Activated B cell treated with CpG ODN at 0.5 μM for 24 hours (primary cell): ENCODE measurements at regions not wholly inside any gene's neighbourhood (a gene's known extent, or its start where the extent isn't known, plus 50 kb on each side); places are given as distances from the start of the nearest gene placed in this dataset.
"Not testable (repeated sequence)": the region's sequence is repeated elsewhere in the genome, so short reads cannot be mapped to it uniquely, and the experiment has no call there.

Experiments
- ATAC-seq: fragments of 200-7000 bp; cut with Tn5 transposase; one replicate; pipeline ENCODE4 v1.10.0; 2021; ENCODE audit warnings: low read depth, mild to moderate bottlenecking, moderate library complexity
- CTCF ChIA-PET: fragments of 350-600 bp; sonication (Branson Sonifier 250); formaldehyde crosslinking; loops from one replicate; lab custom pipeline; 2021; ENCODE audit warnings: antibody characterized with exemption; lab: Charles Lee
- POLR2A ChIA-PET: fragments of 350-600 bp; sonication (Branson Sonifier 250); formaldehyde crosslinking; loops from one replicate; lab custom pipeline; 2021; ENCODE audit warnings: antibody characterized with exemption; lab: Charles Lee
- DNase-seq: peaks from one replicate; pipeline ENCODE4 v3.0.0; 2022
- H3K27ac Mint-ChIP-seq: one replicate; pipeline ENCODE4 v1.8.0; 2020; ENCODE audit warnings: mixed read lengths
- H3K27me3 Mint-ChIP-seq: one replicate; pipeline ENCODE4 v1.8.0; 2021; ENCODE audit warnings: mixed read lengths
- H3K36me3 Mint-ChIP-seq: one replicate; pipeline ENCODE4 v1.8.0; 2021; ENCODE audit warnings: low read depth, mixed read lengths
- H3K4me1 Mint-ChIP-seq: one replicate; pipeline ENCODE4 v1.8.0; 2021; ENCODE audit warnings: mixed read lengths
- H3K4me3 Mint-ChIP-seq: one replicate; pipeline ENCODE4 v1.8.0; 2020; ENCODE audit warnings: mild to moderate bottlenecking, mixed read lengths
- H3K9me3 Mint-ChIP-seq: one replicate; pipeline ENCODE4 v1.8.0; 2020; ENCODE audit warnings: mixed read lengths
- CTCF ChIP-seq: fragments of 200-600 bp; IDR thresholded peaks from one replicate; pipeline ENCODE4 v1.8.0; 2022; ENCODE audit warnings: antibody characterized with exemption, mild to moderate bottlenecking
- intact Hi-C: fragments of 100-400 bp; cut with micrococcal nuclease; formaldehyde crosslinking; loops from one replicate; pipeline ENCODE4 v1.15.1; 2024

GRCh38 chr2:124978597-124978996, 953.5 kb downstream of the CNTNAP5 start:
- Mint-ChIP-seq H3K9me3 (peaks cover 4% of the 10 kb centered on the region), H3K4me1 (no peaks in the 10 kb centered on the region), H3K27me3 (no peaks in the 10 kb centered on the region), H3K27ac (no peak overlapping the region), H3K36me3 (no peaks in the 10 kb centered on the region), H3K4me3 (no peak overlapping the region)
- DNase-seq (no peak), ATAC-seq (no peak)
- ChIA-PET CTCF (no interaction called here), POLR2A (no interaction called here)
- TF ChIP-seq CTCF = no peak
- intact Hi-C loops = no loop called here

GRCh38 chr2:124983595-124983994, 958.5 kb downstream of the CNTNAP5 start:
- DNase-seq (no peak), ATAC-seq (no peak)
- ChIA-PET CTCF (no interaction called here), POLR2A (no interaction called here)
- Mint-ChIP-seq H3K9me3 (peaks cover 4% of the 10 kb centered on the region), H3K27me3 (no peaks in the 10 kb centered on the region), H3K4me3 (no peak overlapping the region), H3K36me3 (no peaks in the 10 kb centered on the region), H3K4me1 (no peaks in the 10 kb centered on the region), H3K27ac (no peak overlapping the region)
- intact Hi-C loops = no loop called here
- TF ChIP-seq CTCF = no peak

GRCh38 chr2:124985270-124985669, 960.2 kb downstream of the CNTNAP5 start:
- no peaks in the 10 kb centered on the region for H3K27me3 Mint-ChIP-seq
- ChIA-PET POLR2A (no interaction called here), CTCF (no interaction called here)
- H3K4me1 Mint-ChIP-seq = no peaks in the 10 kb centered on the region
- ATAC-seq = no peak
- DNase-seq = no peak
- intact Hi-C loops = no loop called here
- H3K9me3 Mint-ChIP-seq = peaks cover 4% of the 10 kb centered on the region
- no peak for TF ChIP-seq CTCF
- no peak overlapping the region for H3K4me3 Mint-ChIP-seq
- H3K27ac Mint-ChIP-seq = no peak overlapping the region
- no peaks in the 10 kb centered on the region for H3K36me3 Mint-ChIP-seq

- TF ChIP-seq CTCF = no peak
- Mint-ChIP-seq H3K4me3 (no peak overlapping the region), H3K27me3 (no peaks in the 10 kb centered on the region), H3K4me1 (no peaks in the 10 kb centered on the region), H3K9me3 (peaks cover 2% of the 10 kb centered on the region), H3K36me3 (no peaks in the 10 kb centered on the region), H3K27ac (no peak overlapping the region)
- ChIA-PET POLR2A (no interaction called here), CTCF (no interaction called here)
- ATAC-seq (no peak), DNase-seq (no peak)
- intact Hi-C loops = no loop called here
Measured at GRCh38 chr2:124986136-124986535, 961.0 kb downstream of the CNTNAP5 start.

GRCh38 chr2:124986870-124987269, 961.8 kb downstream of the CNTNAP5 start:
- POLR2A ChIA-PET, H3K9me3 Mint-ChIP-seq, DNase-seq, H3K4me3 Mint-ChIP-seq, H3K4me1 Mint-ChIP-seq, CTCF ChIA-PET, H3K27me3 Mint-ChIP-seq, intact Hi-C loops, H3K27ac Mint-ChIP-seq, H3K36me3 Mint-ChIP-seq, ATAC-seq: not testable (repeated sequence)

GRCh38 chr2:124987436-124987835, 962.3 kb downstream of the CNTNAP5 start:
- CTCF ChIA-PET, H3K27ac Mint-ChIP-seq, H3K4me1 Mint-ChIP-seq, H3K9me3 Mint-ChIP-seq, POLR2A ChIA-PET, ATAC-seq, H3K4me3 Mint-ChIP-seq, H3K36me3 Mint-ChIP-seq, H3K27me3 Mint-ChIP-seq, DNase-seq, intact Hi-C loops: not testable (repeated sequence)
